NCI-H2171 (cell line): ENCODE measurements at regions not wholly inside any gene's neighbourhood (a gene's known extent, or its start where the extent isn't known, plus 50 kb on each side); places are given as distances from the start of the nearest gene placed in this dataset.

ENCODE experiments used
- DNase-seq: peaks from one replicate; lab custom pipeline; 2025; lab: John Stamatoyannopoulos, UW

DNA sequence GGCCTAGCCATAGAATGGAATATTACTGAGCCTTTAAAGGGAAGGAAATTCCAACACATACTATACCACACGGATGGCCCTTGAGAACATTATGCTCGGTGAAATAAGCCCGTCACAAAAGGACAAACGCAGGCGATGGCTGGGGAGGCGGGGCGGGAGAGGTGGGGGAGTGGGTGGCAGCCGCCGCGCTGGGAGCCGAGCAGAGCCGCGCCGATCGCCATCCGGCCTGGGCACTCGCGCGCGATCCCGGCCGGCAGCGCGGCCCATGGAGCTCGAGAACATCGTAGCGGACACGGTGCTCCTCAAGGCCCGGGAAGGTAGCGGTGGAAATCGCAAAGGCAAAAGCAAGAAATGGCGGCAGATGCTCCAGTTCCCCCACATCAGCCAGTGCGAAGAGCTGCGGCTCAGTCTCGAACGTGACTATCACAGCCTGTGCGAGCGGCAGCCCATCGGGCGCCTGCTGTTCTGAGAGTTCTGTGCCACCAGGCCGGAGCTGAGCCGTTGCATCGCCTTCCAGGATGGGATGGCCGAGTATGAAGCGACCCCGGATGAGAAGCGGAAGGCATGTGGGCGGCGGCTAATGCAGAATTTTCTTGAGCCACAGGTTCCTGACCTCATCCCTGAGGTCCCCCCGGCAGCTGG, 140.1 kb downstream of the ZDHHC20 start:
- DNase-seq = no peak

DNA sequence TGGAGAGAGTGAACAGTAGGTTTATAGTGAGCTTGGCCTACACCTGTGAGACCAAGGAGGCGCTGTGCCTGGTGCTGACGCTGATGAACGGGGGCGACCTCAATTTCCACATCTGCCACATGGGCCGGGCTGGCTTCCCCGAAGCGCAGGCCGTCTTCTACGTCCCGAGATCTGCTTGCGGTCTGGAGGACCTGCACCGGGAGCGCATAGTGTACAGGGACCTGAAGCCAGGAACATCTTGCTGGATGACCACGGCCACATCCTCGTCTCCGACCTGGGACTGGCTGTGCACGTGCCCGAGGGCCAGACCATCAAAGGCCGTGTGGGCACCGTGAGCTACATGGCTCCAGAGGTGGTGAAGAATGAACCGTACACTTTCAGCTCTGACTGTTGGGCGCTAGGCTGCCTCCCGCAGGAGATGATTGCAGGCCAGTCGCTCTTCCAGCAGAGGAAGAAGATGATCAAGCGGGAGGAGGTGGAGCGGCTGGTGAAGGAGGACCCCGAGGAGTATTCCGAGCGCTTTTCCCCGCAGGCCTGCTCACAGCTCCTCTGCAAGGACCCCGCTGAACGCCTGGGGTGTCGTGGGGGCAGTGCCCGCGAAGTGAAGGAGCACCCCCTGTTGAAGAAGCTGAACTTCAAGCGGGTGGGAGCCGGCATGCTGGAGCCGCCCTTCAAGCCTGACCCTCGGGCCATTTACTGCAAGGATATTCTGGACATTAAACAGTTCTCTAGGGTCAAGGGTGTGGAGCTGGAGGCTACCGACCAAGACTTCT, 139.0 kb downstream of the ZDHHC20 start:
- no peak for DNase-seq

DNA sequence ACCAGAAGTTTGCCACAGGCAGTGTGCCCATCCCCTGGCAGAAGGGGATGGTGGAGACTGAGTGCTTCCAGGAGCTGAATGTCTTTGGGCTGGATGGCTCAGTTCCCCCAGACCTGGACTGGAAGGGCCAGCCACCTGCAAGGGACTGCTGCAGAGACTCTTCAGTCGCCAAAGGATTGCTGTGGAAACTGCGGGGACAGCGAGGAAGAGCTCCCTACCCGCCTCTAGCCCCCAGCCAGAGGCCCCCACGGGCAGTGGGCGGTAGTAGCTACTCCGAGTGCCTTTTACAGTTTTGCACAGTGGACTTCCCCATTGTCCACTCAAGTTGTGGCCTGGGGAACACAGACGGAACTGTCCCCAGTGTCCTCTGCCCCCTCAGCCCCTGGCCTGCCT, 138.5 kb downstream of the ZDHHC20 start:
- no peak for DNase-seq

DNA sequence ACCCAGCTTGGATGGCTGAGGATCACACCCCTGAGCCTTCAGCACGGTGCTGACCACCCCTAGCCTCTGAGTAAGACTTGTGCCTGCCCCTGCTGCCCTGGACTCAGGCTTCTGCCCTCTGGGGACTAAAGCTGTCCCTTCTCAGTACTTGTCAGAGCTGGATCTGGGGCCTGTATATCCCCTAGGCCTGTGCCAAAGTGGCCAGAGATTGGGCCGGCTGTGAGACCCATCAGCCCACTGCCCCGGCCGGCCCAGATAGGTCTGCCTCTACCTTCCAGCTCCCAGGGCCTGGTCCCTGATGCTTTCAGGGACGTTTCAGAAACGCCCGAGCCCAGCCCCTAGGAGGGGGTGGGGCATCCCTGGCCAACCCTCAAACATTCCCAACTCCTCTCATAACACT, 137.8 kb downstream of the ZDHHC20 start:
- no peak for DNase-seq

DNA sequence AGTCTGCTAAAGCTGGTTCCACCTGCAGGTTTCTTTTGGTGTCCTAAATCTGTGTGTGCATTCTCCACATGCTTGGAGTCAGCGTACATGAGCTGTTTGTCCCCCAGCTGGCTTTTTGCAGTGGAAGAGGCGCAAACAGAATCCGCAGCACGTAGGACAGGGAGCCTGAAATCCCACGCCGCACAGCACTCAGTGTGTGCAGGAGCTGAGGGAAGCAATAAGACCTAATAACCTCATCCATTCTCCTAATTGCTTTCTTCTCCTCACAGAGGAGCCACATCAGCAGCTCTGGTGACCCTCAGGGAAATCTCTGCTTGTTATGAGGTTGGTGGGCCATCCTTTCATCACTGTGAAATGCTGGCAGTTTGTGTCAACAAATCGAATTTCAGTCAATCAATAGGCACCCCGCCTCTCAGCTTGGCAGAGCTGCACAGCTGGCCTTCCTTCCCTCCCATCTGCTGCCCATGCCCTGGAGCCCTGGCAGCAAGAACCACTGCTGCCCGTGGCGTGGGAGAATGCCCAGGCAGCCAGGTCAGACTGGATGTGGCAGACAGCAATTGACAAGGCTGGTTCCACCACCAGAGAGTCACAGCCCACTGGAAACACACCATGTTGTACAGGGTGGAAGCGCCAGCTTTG, 136.7 kb downstream of the ZDHHC20 start:
- no peak for DNase-seq
